ENCODE measurements at regions not wholly inside any gene's neighbourhood (a gene's known extent, or its start where the extent isn't known, plus 50 kb on each side); places are given as distances from the start of the nearest gene placed in this dataset.

DNA sequence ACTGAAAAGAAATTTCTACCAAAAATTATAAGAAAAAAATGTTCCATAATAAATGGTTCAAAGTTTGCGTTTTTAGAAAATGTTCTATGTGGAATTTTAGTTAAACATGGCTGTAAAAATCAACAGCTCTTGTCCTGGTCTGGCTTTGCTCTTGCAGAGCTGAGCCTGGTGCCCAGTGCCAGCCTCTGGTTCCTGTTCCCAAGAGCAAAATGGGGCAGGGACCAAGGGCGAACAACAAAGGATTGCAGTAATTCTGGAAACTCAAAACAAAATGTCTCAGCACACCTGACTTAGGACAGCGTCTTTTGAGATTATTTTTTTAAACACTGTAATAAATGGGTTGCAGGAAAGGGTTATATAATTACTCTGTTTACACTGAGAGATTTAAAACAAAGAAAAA is 174.7 kb downstream of the ANAPC1 start:
- intact Hi-C loops (cut with DNase I), result no loop called here
- ATAC-seq, result no peak

DNA sequence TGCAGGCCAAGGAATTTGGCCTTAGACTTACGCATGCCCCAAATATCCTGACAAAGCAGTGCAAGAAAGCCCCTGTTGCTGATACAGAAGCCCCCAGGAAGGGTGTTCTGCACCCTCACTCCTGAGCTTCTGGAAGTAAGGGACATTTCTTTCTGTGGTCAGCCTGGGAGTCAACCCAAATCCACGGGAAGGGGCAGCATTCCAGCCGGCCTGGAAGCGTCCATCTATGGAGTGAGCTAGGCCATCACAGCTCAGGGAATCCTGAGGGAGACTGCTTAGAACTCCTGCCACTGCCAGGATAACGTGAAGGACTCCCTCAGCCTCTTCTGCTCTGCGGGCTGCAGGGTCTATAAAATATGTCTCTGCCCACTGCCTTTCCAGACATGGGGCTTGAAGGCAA is 173.9 kb downstream of the ANAPC1 start:
- intact Hi-C loops (cut with DNase I), result no loop called here
- DNase-seq, result no peak
- peak; percentile 50 to 54 for ATAC-seq

More for the DNA sequence above, 174.7 kb downstream of the ANAPC1 start:
- no peak for DNase-seq

DNA sequence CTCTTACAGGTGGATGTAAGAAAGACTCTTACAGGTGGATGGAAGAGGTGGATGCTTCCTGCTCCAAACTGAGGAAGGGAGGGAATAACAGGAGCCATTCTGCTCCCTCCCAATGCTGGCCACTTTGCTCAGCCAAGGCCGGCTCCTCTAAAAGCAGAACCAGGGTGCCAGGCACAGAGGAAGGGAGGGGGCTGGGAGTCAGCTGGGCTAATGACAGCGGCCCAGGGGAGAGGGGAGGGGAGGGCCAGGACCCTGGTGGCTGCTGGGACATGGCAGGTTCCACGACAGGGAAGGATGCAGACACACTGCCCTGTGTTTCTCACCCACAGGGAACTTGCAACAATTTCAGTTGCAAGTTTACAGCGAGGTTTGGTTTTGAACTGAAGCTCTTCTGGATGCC is 173.4 kb downstream of the ANAPC1 start:
- no peak for ATAC-seq
- intact Hi-C loops (cut with DNase I), result no loop called here
- DNase-seq, result no peak

DNA sequence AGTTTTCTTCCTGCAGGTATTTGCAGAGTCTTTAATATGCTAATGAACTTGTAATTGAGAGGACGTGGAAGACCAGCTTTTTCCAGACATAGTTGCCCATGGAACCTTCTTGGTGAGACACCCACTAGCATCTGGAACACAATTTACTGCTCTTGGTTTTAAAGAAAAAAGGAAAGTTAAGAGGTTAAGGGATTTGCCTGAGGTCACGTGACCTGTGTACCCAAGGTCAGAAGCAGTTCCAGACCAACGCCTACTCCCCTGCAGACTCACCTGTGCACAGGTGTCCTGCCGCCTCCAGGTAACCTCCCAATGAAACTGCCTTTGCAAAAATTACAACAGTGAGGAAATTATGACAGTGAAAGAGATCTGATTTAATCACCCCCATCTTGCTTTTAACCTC is 172.7 kb downstream of the ANAPC1 start:
- intact Hi-C loops (cut with DNase I), result no loop called here
- DNase-seq (no peak), ATAC-seq (no peak)

DNA sequence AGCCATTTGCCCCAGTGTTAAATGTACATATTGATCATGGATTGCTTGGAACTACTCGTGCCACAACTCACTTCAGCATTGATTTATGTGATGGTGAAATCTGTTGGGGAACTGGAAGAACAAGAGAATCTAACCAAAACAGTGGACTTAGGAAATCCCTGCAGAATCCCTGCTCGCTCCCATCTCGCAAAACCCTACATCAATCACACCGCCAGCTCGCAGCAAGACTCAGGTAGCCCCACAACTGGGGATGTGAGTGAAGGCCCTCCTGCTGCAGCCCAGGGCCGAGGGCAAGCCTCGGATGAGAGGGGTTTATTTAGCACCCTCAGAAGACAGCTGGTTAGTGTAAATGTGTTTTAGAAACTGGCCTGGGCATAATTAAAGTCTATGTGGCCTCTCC is 171.6 kb downstream of the ANAPC1 start:
- no peak for ATAC-seq
- intact Hi-C loops (cut with DNase I), result no loop called here
- DNase-seq, result no peak

DNA sequence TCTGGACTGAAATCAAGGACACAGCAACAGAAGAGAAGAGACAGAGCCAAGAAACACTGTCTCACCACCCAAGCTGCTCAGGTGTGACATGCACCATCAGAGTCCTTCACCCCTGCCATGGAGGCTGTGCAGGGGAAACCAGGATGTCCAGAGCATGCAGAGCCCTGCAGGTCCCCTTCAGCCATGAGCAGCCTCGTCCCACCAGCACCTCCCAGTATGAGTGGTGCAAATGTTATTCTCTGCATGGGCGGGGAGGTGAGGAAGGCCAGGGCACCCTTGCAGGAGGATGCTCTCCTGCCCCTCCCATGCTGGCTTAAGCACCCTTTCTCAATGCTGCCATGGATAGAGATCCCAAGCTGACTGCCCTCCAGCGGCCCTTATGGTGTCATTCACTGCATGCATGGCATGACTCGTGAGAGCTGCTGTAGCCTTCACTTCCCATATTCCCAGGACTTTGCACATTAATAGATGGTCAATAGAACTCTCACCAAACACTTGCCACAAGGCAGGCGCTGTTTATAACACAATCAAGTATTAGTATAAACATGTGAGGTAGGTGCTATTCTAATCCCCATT is 171.0 kb downstream of the ANAPC1 start:
- ATAC-seq (no peak), DNase-seq (no peak)
- intact Hi-C loops (cut with DNase I), result no loop called here

DNA sequence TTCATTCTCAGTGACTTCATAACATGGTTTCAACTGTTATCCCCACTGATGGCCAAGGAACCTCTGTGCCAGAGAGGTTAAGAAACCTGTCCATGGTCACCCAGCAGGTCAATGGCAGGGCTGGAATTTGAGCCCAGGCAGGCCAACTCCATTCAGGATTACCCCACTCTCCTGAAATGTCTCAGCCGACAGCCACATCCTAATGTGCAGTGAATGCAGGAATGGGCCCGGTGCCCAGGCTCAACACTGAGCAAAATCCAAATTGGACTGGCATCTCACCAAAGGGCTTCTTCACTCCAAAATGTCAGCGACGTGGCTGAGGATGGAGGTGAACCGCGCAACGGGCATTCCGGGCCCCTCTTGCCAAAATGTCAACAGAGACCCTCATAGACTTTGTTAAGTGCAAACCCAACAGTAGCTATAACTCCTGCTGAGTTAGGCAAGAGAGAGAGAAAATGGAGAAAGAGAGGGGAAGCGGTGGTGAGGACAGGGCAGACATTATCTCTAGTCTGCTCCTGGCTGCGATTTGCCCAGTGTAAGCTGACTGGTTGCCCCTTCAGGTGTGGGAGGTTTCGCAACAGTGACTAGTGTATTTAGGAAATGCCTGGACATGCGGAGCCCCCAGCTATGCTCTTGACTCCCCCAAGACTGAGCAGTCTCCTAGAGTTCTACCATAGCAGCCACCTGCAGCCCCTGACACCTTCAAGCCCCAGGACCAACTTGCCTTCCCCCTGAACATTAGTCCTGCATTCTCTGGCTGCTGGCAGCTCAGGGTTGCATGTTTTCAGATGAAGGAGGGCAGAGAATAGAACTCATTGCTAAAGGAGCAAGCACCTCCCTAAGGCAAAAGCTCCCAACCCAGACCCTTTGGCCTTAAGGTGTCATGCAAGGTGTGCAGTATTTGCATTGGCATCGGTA is 167.7 kb downstream of the ANAPC1 start:
- intact Hi-C loops (cut with DNase I), result loop anchor here in 1 of 2 donors (5.0 kb wide), 1 partner anchor 609 kb away; no protein-coding TSS in a partner anchor
- DNase-seq, result no peak
- ATAC-seq, result peak; percentile 72 to 79

DNA sequence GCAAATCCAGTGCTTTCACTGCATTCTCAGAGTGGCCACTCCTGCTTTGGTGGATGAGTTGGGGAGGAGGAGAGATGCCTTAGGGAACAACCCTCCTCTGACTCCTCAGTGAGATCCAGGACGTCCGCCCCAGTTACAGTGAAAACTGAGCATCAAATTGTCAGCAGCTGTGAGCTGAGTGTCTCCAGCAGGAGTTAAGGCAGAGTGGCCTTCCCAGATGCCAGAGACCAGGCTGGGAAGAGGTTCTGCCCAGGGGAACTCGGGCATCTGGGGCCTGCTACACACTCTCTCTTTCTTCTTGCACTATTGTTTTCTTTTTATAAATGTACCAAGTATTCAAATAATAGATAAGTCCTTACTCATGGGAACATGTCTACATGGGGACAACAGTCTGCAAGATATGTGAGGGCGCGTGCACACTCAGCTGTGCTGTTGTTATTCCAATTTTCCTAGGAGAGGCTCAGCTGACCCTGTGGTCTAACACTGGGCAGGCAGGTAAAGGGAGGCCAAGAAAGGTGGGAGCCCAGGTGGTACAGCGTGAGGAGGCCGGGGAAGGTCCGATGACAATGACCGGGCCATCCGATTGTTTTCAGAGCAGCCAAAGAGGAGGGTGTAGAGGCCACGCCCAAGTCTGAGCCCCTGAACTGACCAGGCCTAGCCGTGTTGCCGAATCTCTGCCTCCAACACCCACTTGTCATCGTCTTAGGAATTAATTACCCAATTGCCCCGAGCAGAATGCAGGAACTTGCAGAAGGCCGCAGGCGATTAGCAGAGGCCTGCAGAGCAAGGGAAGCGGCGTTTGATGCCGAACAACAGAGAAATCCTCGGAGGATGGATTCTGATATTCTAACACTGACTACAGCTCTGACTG is 166.9 kb downstream of the ANAPC1 start:
- DNase-seq (no peak), ATAC-seq (no peak)
- intact Hi-C loops (cut with DNase I), result loop anchor here in 1 of 2 donors (5.0 kb wide), 1 partner anchor 610 kb away; no protein-coding TSS in a partner anchor

Small RNA genes lying in the stretch of these regions (microRNA-seq; reads per million reads assigned to microRNA genes)
- 0 reads per million in 2 donors for gene MIR4435-2
